C4-2B (cell line): ENCODE measurements at regions not wholly inside any gene's neighbourhood (a gene's known extent, or its start where the extent isn't known, plus 50 kb on each side); places are given as distances from the start of the nearest gene placed in this dataset.

ENCODE experiments used
- CTCF ChIP-seq: fragments of 450-650 bp; conservative IDR thresholded peaks from 2 replicates; pipeline ENCODE4 v1.5.1; 2017; ENCODE audit warnings: mild to moderate bottlenecking
- ZFX ChIP-seq: fragments of 450-650 bp; IDR thresholded peaks from 2 replicates; pipeline ENCODE4 v1.6.1; 2017

DNA sequence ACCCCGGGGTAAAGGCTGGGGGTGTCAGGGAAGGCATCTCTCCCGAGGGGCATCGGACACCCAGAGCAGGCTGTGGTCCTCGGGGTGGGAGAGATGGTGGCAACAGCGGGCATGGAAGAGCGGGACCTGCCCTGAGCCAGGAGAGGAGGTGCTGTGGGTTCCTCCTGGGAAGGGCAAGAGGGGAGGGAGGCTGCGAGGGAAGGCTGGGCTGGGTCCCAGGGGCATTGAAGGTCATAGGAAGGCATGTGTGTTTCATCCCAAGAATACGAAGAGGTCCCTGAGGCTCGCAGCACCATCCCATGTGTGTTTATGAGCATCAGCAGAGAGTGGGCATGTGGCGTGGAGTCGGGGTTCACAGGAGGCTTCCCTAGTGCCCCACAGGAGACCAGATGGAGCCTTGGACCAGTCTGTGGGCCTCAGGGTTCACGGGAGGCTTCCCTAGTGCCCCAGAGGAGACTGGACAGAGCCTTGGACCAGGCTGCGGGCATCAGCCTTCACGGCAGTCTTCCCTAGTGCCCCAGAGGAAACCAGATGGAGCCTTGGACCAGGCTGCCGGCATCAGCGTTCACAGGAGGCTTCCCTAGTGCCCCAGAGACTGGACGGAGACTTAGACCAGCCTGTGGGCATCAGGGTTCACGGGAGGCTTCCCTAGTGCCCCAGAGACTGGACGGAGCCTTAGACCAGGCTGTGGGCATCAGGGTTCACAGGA lies 420.6 kb downstream of the BRD1 start:
- TF ChIP-seq CTCF (no peak), ZFX (no peak)
